Jurkat, Clone E6-1 (cell line): ENCODE measurements at regions not wholly inside any gene's neighbourhood (a gene's known extent, or its start where the extent isn't known, plus 50 kb on each side); places are given as distances from the start of the nearest gene placed in this dataset.
"Not testable (repeated sequence)": the region's sequence is repeated elsewhere in the genome, so short reads cannot be mapped to it uniquely, and the experiment has no call there.

Source experiments
- DNase-seq: peaks from one replicate; pipeline ENCODE4 v3.0.0-alpha.2; 2011; ENCODE audit warnings: low read depth, low spot score
- H3K4me3 ChIP-seq: 2 replicates; pipeline ENCODE4 v1.5.1; 2011; ENCODE audit warnings: mild to moderate bottlenecking, low read length, control low read depth, moderate library complexity

DNA sequence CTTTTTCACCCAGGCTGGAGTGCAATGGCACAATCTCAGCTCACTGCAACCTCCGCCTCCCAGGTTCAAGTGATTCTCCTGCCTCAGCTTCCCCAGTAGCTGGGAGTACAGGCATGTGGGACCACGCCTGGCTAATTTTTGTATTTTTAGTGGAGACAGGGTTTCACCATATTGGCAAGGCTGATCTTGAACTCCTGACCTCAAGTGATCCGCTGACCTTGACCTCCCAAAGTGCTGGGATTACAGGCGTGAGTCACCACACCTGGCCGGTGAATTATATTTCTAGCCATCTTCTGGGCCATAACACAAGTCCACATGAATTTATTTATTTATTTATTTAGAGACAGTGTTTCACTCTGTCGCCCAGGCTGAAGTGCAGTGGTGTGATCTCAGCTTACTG lies 105.0 kb upstream of the XPO1 start:
- not testable (repeated sequence) for DNase-seq, H3K4me3 ChIP-seq

DNA sequence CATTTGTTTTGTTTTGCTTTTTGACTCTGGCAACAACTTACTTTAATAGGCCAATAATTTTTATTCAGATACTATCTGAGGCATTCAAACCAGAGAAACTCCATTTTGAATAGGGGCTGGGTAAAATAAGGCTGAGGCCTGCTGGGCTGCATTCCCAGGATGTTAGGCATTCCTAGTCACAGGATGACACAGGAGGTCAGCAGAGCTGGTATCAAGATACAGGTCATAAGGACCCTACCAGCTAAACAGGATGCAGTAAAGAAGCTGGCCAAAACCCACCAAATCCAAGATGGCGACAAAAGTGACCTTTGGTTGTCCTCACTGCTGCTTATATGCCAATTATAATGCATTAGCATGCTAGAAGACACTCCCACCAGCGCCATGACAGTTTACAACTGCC lies 102.2 kb upstream of the XPO1 start:
- DNase-seq = no peak

GRCh38 chr2:61639721-61640120 lies 101.6 kb upstream of the XPO1 start:
- DNase-seq = no peak
- no peak overlapping the region for H3K4me3 ChIP-seq

More for the DNA sequence above, 102.2 kb upstream of the XPO1 start:
- no peak overlapping the region for H3K4me3 ChIP-seq

- H3K4me3 ChIP-seq = no peak overlapping the region
- no peak for DNase-seq
Measured at GRCh38 chr2:61636686-61637085, 98.5 kb upstream of the XPO1 start.

- no peak for DNase-seq
Measured at GRCh38 chr2:61634512-61634911, 96.4 kb upstream of the XPO1 start.

GRCh38 chr2:61633250-61633649 lies 95.1 kb upstream of the XPO1 start:
- DNase-seq = no peak
- H3K4me3 ChIP-seq = no peak overlapping the region

More at GRCh38 chr2:61634512-61634911, 96.4 kb upstream of the XPO1 start:
- H3K4me3 ChIP-seq = no peak overlapping the region

DNA sequence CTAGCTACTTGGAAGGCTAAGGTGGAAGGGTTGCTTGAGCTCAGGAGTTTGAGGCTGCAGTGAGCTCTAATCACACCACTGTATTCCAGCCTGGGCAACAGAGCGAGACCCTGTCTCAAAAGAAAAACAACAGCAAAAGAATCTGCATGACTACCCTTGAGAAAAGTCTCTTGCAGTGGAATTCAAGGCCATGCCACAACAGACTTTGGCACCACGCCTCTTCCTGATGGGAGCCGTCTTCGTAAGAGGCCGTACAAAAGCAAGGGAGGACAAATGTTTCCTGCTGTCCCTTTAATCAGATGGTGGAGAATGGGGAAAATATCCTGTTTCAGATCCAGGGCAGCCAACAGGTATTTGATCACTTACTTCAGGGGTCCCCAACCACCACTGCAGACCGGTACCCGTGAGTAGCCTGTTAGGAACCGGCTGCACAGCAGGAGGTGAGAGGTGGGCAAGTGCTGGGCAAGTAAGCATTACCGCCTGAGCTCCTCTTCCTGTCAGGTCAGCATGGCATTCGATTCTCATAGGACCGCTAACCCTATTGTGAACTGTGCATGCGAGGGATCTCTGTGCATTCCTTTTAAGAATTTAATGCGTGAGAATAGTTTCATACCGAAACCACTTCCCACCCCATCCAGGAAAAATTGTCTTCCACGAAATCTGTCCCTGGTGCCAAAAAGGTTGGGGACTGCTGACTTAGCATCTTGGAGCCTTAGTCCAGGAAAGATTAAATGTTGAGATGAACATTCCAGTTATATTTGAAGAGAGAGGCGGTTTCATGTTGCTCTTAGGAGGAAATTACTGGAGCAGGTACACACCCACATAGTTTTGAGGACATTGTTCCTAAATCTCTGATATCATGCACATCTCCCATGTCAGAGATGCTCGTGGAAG lies 94.4 kb upstream of the XPO1 start:
- no peak overlapping the region for H3K4me3 ChIP-seq
- no peak for DNase-seq

DNA sequence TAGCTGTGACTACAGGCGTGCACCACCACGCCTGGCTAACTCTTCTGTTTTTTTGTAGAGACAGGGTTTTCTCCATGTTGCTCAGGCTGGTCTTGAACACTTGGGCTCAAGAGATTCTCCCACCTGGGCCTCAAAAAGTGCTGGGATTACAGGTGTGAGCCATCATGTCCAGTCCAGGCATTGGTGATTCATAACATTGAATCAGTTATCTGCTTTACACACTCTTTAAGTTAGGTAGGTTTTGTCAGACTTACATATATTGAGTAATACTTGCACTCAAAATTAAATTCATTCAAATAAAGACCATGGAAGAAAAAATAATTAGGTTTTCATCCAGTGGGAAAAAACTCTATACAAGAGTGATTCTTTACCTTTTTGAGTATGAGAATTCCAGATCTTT lies 93.2 kb upstream of the XPO1 start:
- DNase-seq = no peak
- H3K4me3 ChIP-seq = no peak overlapping the region

GRCh38 chr2:61626827-61627226 lies 88.7 kb upstream of the XPO1 start:
- no peak for DNase-seq
- no peak overlapping the region for H3K4me3 ChIP-seq

DNA sequence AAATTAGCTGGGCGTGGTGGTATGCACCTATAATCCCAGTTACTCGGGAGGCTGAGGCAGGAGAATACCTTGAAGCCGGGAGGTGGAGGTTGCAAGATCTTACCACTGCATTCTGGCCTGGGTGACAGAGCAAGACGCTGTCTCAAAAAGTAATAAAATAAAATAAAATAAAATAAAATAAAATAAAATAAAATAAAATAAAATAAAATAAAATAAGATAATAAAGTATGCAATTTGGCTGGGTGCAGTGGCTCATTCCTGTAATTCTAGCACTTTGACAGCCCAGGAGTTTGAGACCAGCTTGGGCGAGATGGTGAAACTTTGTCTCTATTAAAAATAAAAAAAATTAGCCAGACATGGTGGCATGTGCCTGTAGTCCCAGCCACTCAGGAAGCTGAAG lies 85.6 kb upstream of the XPO1 start:
- H3K4me3 ChIP-seq = no peak overlapping the region
- no peak for DNase-seq

DNA sequence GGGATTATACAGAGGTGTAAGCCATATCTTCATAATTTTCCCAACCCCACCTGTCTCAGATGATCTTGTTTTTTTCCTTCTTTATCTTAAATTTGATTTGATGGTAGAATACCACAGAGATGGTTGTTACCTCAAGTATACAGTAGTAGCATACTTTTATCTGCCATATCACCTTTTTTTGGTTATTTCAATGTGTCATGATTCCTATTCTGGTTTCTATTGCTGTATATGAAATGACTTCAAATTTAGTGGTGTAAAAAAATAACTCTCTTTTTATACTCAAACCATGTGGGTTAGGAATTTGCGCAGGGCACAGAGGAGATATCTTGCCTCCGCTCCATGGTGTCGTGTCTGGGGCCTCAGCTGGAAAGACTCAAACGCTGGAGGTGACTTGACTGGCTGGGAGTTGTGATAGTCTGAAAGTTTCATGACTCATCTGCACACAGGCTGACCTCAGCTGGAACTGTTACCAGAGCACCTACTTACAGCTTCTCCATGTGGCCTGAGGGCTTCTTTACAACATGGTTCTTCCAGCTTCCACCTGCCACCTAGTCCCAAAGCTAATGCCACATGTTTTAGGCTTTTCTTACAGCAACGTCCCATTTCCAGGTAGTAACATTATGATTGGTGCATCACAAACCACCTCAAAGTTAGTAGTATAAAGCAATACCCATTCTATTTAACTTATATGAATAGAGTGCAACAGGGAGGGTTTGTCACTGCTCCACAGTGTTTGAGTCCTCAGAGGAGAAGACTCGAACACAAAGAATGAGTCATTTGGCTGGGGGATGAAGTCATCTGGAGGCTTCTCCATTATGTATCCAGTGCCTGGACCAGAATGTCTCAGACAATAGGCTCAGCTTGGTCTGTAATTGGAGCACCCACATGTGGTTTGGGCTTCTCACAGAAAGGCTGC lies 82.3 kb upstream of the XPO1 start:
- H3K4me3 ChIP-seq = no peak overlapping the region
- no peak for DNase-seq

GRCh38 chr2:61619561-61619960 lies 81.4 kb upstream of the XPO1 start:
- DNase-seq = no peak
- no peak overlapping the region for H3K4me3 ChIP-seq

GRCh38 chr2:61617610-61618009 lies 79.5 kb upstream of the XPO1 start:
- no peak overlapping the region for H3K4me3 ChIP-seq
- no peak for DNase-seq

GRCh38 chr2:61605245-61605644 lies 67.1 kb upstream of the XPO1 start:
- DNase-seq = no peak
- H3K4me3 ChIP-seq = no peak overlapping the region

DNA sequence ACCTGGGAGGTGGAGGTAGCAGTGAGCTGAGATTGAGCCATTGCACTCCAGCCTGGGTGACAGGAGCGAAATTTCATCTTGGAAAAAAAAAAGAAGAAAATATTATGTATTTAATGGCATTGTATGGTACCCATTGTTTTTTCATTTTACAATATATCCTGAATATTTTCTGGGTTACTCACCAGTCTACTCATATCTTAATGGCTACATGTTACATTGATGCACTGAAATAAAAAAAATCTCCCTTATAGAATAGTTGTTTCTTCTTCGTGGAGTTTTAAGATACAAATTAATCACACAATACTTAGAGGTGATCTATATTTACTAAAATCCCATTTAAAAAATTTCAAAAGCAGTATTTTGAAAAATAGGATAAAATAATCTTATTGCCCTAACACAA lies 66.3 kb upstream of the XPO1 start:
- no peak for DNase-seq
- H3K4me3 ChIP-seq = no peak overlapping the region

DNA sequence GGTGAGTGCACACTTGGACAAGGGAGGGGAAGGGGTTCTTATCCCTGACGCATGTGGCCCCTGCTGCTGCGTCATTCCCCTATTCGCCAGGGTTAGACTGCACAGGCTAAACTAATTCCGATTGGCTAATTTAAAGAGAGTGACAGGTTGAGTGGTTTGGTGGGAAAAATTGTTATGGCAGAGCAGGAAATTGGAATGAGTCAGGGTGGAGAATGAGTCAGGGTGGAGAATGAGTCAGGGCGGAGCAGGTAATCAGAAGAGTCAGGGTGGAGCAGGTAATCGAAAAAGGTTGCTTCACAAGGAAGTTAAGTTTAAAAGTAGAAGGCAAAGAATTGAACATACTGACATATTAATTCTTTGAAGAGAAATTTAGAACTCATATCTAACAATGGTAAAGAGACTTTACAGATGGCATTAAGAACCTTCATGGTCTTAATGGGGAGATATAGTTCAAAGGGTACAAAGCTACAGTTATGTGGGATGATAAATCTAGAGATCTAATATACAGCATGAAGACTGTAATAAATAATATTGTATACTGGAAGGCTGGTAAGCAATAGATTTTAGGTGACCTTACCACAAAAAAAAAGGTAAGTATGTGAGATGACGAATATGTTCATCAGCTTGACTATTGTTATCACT lies 60.5 kb upstream of the XPO1 start:
- not testable (repeated sequence) for DNase-seq, H3K4me3 ChIP-seq

- DNase-seq = no peak
- H3K4me3 ChIP-seq = no peak overlapping the region
Measured at GRCh38 chr2:61597300-61598289, 59.4 kb upstream of the XPO1 start.

DNA sequence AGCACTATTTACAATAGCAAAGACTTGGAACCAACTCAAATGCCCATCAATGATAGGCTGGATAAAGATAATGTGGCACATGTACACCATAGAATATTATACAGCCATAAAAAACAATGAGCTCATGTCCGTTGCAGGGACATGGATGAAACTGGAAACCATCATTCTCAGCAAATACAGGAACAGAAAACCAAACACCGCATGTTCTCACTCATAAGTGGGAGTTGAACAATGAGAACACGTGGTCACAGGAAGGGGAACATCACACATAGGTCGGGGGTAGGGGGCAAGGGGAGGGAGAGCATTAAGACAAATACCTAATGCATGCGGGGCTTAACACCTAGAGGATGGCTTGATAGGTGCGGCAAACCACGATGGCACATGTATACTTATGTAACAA lies 56.0 kb upstream of the XPO1 start:
- H3K4me3 ChIP-seq, DNase-seq: not testable (repeated sequence)
